Activated CD8-positive, alpha-beta memory T cell treated with anti-CD3 and anti-CD28 coated beads for 48 hours (primary cell): ENCODE measurements at regions not wholly inside any gene's neighbourhood (a gene's known extent, or its start where the extent isn't known, plus 50 kb on each side); places are given as distances from the start of the nearest gene placed in this dataset.

Source experiments
- DNase-seq, 3 experiments: peaks; one replicate each; pipeline ENCODE4 v3.0.0-alpha.2; 2020; ENCODE audit warnings: low read depth in 2 of 3, low spot score in 2 of 3

GRCh38 chr2:16002144-16002543, 61.8 kb downstream of the MYCN start:
- DNase-seq, result no peak

DNA sequence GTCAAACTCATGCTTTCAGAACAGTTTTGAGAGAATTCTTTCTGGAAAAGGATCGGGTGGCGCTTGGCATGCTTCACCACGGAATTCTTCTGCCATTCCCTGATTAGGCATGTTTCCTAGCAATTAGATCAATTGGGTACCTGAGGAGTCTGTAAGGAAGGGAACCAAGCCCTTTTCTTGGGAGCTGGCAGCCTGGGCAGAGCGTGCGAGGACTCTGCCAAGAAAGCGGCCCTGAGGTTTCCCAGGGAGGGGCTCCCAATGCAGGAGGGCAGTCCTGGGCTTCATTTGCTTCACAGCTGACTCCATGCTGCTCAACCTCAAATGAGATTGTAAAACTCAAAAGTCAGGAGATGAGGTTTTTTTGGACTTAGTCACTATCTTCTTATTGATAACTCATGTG, 60.3 kb downstream of the MYCN start:
- DNase-seq, result no peak

- DNase-seq, result no peak
Measured at GRCh38 chr2:15999596-16000469, 59.5 kb downstream of the MYCN start.

GRCh38 chr2:15997728-15998280, 57.5 kb downstream of the MYCN start:
- no peak for DNase-seq

GRCh38 chr2:15996536-15997423, 56.4 kb downstream of the MYCN start:
- no peak for DNase-seq
